ENCODE measurements at regions not wholly inside any gene's neighbourhood (a gene's known extent, or its start where the extent isn't known, plus 50 kb on each side); places are given as distances from the start of the nearest gene placed in this dataset.

DNA sequence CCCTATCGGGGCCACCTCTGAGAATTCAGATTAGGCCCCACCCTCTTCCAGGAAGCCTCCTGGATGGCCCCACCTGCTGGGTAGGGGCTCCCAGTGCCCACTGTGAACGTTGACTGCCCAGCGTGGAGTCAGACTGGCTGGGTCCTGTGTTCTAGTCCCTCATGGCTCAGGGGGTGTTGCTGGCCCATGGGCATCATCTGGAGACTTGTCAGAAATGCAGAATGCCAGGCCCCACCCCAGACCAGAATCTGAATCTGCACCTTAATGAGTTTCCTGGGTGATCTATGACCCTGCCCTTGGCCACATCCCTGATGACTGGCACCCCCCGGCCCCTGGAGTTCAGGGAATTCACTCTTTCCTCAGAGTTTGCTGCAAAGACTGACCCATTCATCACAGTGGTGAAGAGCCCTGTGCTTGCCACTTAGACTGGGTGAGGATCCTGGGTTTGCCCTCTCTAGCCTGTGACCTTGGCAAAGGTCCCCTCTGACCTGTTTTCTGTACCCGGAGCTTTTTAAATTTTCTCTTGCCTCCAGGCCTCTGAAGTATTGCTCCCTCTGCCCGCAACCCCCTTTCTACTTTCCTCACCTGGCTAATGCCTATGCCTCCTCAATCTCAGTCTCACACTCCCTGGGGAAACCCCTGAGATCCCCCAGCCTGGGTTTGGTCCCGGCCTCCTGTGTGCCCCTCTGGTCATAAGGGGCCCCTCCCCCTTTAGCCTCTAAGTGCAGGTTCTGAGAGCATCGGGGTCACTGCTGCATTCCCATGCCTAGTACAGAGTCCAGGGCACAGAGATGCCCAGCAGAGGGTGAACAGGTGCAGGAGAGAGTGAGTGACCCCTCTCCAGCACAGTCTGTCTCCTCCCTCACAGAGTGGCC lies 184.2 kb downstream of the MATN1 start:
- no peaks in the 10 kb centered on the region for H3K36me3 Mint-ChIP-seq (ENCODE audit: insufficient read depth)
- no peaks in the 10 kb centered on the region for H3K9me3 Mint-ChIP-seq
- no peak overlapping the region for H3K4me3 Mint-ChIP-seq
- peaks cover 28% of the 10 kb centered on the region for H3K27me3 Mint-ChIP-seq
- no peaks in the 10 kb centered on the region for H3K4me1 Mint-ChIP-seq
- no peak for DNase-seq (ENCODE audit: low spot score in 2 of 2)
- no peak for ATAC-seq (replicated peaks; ENCODE audit: extremely low read depth, poor library complexity, severe bottlenecking)
- no peak overlapping the region for H3K27ac Mint-ChIP-seq (ENCODE audit: low read depth)

DNA sequence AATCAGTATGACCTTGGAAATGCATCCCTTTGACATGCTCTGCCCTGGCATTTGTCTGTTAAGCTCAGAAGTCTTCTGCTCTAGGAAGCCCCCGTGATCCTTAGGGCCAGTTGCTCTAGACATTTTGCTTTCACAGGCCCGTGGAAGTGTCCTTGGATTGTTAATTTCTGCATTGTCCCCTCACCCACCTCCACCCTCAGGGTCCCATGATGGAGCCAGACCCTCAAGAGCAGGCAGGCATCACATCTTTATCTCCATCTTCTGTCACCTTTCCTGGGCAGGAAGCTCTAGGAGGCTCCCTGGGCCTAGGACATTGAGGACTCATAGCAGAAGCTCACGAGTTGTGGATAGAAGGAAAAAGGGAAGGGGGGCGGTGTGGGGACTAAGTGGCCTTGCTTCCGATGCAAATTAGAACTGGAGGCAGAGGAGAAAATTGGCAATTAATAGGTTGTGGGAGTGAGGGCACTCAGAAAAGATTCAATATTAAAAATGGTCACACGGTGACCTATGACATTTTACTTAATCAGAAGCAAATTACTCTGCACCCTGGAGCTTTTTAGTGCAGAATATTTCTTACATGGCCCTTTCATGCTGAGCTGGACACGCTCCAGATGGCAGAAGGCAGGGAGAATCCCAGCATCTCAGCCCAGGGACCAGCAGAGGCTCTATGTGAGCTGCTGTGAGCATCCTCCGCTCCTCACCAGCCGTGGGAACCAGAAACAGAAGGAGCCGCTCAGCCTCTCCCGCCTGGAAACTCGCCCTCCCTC lies 185.0 kb downstream of the MATN1 start:
- H3K9me3 Mint-ChIP-seq: no peaks in the 10 kb centered on the region
- H3K36me3 Mint-ChIP-seq (ENCODE audit: insufficient read depth): no peaks in the 10 kb centered on the region
- no peak for ATAC-seq (replicated peaks; ENCODE audit: extremely low read depth, poor library complexity, severe bottlenecking)

DNA sequence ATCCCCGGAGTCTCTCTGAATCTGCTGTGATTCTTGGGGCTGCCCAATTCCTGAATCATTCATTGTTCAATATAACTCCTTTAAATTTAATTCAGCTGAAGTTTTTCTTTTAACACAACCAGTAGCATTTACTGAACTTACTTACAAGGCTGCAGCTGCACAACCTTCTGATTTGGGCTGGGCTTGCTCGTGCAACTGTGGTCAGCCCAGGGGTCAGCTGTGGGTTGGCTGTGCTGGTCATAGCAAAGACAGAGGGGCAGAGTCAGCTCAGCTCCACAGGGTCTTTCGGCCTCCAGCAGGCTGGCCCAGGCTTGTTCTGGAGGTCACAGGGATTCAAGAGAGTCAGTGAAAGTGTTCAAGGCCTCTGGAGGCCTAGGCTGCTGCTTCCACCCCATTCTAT lies 186.1 kb downstream of the MATN1 start:
- peaks cover 44% of the 10 kb centered on the region for H3K27me3 Mint-ChIP-seq
- no peaks in the 10 kb centered on the region for H3K36me3 Mint-ChIP-seq (ENCODE audit: insufficient read depth)
- H3K9me3 Mint-ChIP-seq: no peaks in the 10 kb centered on the region
- no peak for DNase-seq (ENCODE audit: low spot score in 2 of 2)
- no peaks in the 10 kb centered on the region for H3K4me1 Mint-ChIP-seq
- H3K4me3 Mint-ChIP-seq: no peak overlapping the region
- no peak overlapping the region for H3K27ac Mint-ChIP-seq (ENCODE audit: low read depth)
- ATAC-seq (replicated peaks; ENCODE audit: extremely low read depth, poor library complexity, severe bottlenecking): no peak

More for the DNA sequence above, 185.0 kb downstream of the MATN1 start:
- peaks cover 32% of the 10 kb centered on the region for H3K27me3 Mint-ChIP-seq
- H3K4me1 Mint-ChIP-seq: no peaks in the 10 kb centered on the region
- H3K27ac Mint-ChIP-seq (ENCODE audit: low read depth): no peak overlapping the region
- H3K4me3 Mint-ChIP-seq: no peak overlapping the region
- DNase-seq (ENCODE audit: low spot score in 2 of 2): no peak

DNA sequence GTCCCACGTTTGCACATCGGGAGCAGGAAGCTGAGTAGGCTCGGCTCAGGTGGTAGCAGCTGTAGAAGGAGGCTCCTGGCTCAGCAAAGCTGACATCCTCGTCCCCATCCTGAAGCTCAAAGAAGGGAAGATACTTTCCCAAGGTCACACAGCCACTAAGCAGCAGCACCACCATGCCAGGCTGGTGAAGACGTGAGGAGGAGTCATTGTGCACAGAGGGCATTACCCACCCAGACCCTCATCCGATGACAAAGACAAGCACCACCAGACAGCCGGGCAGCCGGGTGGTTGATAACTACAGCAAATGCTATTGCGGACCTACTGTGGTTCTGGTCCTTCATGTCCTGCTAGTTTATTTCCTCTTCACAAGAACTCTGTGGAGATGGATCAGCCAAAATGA lies 186.9 kb downstream of the MATN1 start:
- DNase-seq (ENCODE audit: low spot score in 2 of 2): no peak
- no peak for ATAC-seq (replicated peaks; ENCODE audit: extremely low read depth, poor library complexity, severe bottlenecking)
- no peak overlapping the region for H3K27ac Mint-ChIP-seq (ENCODE audit: low read depth)

DNA sequence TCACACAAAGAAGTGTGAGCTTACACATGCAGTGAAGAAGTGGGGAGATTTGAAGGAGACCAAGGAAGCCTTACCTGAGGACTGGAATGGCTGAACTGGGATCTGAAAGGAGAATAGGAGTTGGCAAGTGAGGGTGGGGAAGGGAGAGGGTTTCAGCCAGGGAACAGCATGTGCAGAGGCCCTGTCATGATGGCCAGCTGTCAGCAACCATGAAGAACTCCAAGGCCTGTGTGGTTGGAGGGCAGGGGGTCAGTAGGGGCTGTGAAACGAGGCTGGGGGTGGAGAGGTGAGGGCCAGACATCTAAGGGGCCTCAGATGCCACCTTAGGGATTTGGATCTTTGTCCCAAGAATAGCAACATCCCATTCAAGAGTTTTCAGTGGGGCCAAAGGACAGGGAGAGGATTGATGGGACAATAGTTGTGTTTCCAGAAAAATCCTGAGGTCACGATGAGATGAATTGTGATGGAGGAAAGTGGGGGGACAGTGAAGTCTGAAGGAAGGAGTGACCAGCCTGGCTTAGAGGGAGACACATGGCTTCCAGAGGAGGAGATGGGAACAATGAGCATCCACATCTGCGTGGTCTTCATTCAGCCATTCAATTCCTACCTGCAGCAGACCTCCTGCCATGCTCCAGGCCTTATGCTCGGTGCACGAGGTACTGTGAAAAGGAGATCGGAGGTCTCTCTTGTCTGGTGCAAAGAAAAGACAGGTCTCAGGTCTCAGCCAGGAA lies 187.6 kb downstream of the MATN1 start:
- no peak for ATAC-seq (replicated peaks; ENCODE audit: extremely low read depth, poor library complexity, severe bottlenecking)
- H3K9me3 Mint-ChIP-seq: no peaks in the 10 kb centered on the region
- no peak overlapping the region for H3K4me3 Mint-ChIP-seq
- H3K36me3 Mint-ChIP-seq (ENCODE audit: insufficient read depth): no peaks in the 10 kb centered on the region
- no peak overlapping the region for H3K27ac Mint-ChIP-seq (ENCODE audit: low read depth)
- DNase-seq (ENCODE audit: low spot score in 2 of 2): no peak
- peaks cover 48% of the 10 kb centered on the region for H3K27me3 Mint-ChIP-seq
- H3K4me1 Mint-ChIP-seq: no peaks in the 10 kb centered on the region

More for the DNA sequence above, 186.9 kb downstream of the MATN1 start:
- H3K9me3 Mint-ChIP-seq: no peaks in the 10 kb centered on the region
- H3K4me1 Mint-ChIP-seq: no peaks in the 10 kb centered on the region
- H3K36me3 Mint-ChIP-seq (ENCODE audit: insufficient read depth): no peaks in the 10 kb centered on the region
- no peak overlapping the region for H3K4me3 Mint-ChIP-seq
- H3K27me3 Mint-ChIP-seq: peaks cover 45% of the 10 kb centered on the region

DNA sequence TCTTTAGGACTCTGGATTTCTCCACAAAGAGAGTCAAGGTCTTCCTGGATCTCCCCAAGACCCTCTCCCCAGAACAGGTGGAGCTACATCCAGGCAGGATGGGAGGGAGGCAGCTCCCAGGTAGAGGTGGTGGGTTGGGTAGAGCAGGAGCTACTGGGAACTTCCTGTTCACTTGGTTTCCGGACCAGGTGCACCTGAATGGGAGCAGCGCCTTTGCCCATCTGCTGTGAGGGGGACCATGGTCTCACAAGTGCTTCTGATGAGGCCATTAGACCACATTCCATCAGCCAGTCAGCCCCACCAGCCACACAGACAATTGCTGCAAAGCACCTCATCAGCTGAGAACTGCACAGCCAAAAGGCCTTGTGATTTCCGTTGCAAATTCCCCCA lies 188.8 kb downstream of the MATN1 start:
- no peaks in the 10 kb centered on the region for H3K36me3 Mint-ChIP-seq (ENCODE audit: insufficient read depth)
- DNase-seq (ENCODE audit: low spot score in 2 of 2) (no peak), ATAC-seq (replicated peaks; ENCODE audit: extremely low read depth, poor library complexity, severe bottlenecking) (no peak)
- H3K27me3 Mint-ChIP-seq: peaks cover 51% of the 10 kb centered on the region
- no peaks in the 10 kb centered on the region for H3K9me3 Mint-ChIP-seq
- no peak overlapping the region for H3K27ac Mint-ChIP-seq (ENCODE audit: low read depth)
- H3K4me1 Mint-ChIP-seq: no peaks in the 10 kb centered on the region
- H3K4me3 Mint-ChIP-seq: no peak overlapping the region

DNA sequence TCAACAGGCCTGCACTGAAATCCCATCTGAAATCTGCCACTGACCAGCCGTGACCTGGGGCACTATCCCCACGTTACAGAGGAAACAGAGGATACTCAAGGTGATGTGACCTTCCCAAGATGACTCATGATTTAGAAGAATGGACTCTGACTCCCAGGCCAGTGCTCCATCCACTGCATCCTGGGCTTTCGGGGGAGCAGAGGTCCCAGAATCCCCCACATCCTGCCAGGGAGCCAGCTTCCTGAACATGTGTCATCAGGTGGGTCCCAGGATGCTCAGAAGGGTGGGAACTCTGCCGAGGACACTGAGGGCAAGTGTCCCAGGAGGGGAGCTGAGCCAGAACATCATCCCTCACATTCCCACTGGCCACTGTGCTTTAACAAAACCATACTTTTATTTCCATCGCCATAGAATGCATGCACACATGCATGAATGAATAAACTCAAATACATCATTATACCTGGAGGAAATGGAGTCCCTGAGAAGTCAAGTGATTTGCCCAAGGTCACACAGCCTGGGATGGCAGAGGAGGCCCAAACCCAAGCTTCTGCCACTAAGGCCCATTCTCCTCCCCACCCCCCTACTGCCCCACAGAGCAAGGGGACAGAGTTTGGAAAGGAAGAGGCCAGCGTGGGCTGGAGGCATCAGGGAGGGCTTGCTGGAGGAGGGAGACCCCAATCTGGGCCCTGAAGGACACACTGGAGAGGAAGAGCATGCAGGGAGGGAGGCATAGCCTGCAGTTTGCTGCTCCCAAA lies 189.4 kb downstream of the MATN1 start:
- Mint-ChIP-seq H3K4me3 (no peak overlapping the region), H3K27ac (ENCODE audit: low read depth) (no peak overlapping the region), H3K27me3 (peaks cover 45% of the 10 kb centered on the region), H3K4me1 (no peaks in the 10 kb centered on the region), H3K9me3 (no peaks in the 10 kb centered on the region), H3K36me3 (ENCODE audit: insufficient read depth) (no peaks in the 10 kb centered on the region)
- ATAC-seq (replicated peaks; ENCODE audit: extremely low read depth, poor library complexity, severe bottlenecking) (no peak), DNase-seq (ENCODE audit: low spot score in 2 of 2) (no peak)

DNA sequence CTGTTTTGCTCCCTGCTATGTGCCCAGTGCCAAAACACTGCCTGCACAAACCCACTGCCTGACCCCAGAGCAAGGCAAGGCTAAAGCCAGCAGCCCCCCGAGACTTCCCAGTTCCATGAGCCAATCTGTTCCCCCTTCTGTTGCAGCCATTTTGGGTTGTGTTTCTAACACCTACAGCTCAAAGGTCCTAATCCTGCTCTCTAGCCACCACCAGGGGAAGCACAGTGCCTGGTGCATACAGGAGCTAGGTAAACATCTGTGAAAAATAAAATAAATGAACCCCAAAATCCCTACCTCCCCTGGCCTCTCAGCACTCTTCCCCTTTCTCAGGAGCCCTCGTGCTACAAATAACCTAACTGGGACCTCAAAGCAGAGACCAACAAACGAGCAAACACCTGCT lies 190.2 kb downstream of the MATN1 start:
- DNase-seq (ENCODE audit: low spot score in 2 of 2): no peak
- Mint-ChIP-seq H3K4me3 (no peak overlapping the region), H3K36me3 (ENCODE audit: insufficient read depth) (no peaks in the 10 kb centered on the region), H3K4me1 (no peaks in the 10 kb centered on the region), H3K9me3 (no peaks in the 10 kb centered on the region), H3K27ac (ENCODE audit: low read depth) (no peak overlapping the region), H3K27me3 (peaks cover 45% of the 10 kb centered on the region)
- no peak for ATAC-seq (replicated peaks; ENCODE audit: extremely low read depth, poor library complexity, severe bottlenecking)

DNA sequence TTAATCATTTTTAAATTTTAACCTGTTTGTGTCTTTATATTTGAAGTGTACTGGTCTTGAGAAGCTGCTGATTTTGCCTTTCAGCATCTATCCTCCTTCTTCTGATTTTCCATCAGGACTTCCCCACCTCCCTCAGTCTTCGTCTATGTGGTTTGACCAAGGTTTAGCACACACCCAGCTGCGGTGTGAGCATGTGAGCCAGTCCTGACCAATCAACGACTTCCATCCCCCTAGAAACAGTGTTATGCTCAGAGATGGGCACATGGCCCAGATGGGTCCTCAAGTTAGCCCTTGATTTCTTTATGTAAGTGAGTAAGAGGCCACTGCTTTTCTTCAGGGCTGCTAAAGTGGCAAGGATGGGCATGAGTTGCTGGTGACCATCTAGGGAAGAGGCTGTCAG lies 190.8 kb downstream of the MATN1 start:
- H3K9me3 Mint-ChIP-seq: no peaks in the 10 kb centered on the region
- no peaks in the 10 kb centered on the region for H3K36me3 Mint-ChIP-seq (ENCODE audit: insufficient read depth)
- no peak overlapping the region for H3K27ac Mint-ChIP-seq (ENCODE audit: low read depth)
- DNase-seq (ENCODE audit: low spot score in 2 of 2): no peak
- ATAC-seq (replicated peaks; ENCODE audit: extremely low read depth, poor library complexity, severe bottlenecking): no peak
- H3K27me3 Mint-ChIP-seq: peaks cover 45% of the 10 kb centered on the region
- no peaks in the 10 kb centered on the region for H3K4me1 Mint-ChIP-seq
- H3K4me3 Mint-ChIP-seq: no peak overlapping the region

DNA sequence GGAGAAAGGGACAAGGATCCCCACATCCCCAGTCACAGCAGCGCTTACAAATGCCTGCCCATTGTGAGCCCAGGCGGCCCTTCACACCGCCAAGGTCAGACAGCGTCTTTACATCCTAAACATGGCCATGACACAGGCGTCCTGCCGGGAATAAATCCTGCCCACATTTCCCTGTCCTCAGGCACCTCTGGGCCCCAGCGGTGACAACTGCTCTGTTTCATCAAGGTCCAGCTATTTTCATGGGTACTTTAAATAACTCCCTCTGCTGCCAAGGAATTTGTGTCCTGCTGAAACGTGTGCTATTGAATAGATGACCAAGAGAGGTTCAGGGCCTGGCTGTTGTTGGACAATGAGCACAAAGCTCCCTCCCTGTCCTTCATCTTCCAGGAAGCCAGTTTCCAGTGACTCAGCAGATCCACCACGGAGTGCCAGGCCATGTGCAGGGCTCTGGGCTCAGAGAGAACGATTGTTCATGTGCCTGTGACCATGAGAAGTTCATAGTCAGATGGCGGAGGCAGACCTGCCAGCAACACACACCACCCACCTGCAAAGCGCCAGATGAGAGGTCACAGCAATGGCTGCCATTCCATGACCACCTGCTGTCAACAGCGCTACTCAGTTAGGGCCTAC lies 195.8 kb downstream of the MATN1 start:
- H3K4me1 Mint-ChIP-seq: no peaks in the 10 kb centered on the region
- no peak overlapping the region for H3K27ac Mint-ChIP-seq (ENCODE audit: low read depth)
- no peaks in the 10 kb centered on the region for H3K36me3 Mint-ChIP-seq (ENCODE audit: insufficient read depth)
- ATAC-seq (replicated peaks; ENCODE audit: extremely low read depth, poor library complexity, severe bottlenecking) (no peak), DNase-seq (ENCODE audit: low spot score in 2 of 2) (no peak)
- no peak overlapping the region for H3K4me3 Mint-ChIP-seq
- H3K27me3 Mint-ChIP-seq: peaks cover 43% of the 10 kb centered on the region
- no peaks in the 10 kb centered on the region for H3K9me3 Mint-ChIP-seq

DNA sequence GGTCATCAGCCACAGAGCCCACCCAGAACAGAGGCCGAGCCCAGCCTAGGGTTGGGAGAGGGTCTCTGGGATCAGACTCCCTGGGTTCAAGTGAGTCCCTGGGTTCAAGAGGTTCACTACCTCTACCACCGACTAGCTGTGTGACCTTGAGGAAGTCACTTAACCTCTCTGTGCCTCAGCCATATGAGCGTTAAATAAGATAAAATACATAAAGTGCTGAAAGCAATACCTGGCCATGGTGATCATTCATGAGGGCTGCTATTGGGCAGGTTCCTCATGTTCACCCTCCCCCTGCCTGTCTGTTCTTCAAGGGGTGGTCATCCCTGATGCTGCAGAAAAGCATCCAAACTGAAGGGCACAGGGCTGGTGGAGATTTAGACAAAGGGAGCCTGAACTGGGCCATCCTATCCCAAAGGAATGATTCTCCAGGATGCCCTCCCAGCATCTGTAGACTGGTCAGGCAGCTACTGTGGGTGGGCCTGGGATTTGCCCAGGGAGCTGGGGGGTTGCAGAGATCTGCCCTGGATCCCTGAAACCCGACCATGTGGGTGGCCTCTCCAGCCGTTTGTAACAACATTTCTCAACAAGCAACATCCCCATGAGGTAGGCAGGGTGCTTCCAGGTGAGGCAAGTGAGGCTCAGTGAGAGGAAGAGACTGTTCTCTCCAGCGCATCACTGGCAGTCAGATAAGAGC lies 196.6 kb downstream of the MATN1 start:
- H3K27ac Mint-ChIP-seq (ENCODE audit: low read depth): no peak overlapping the region
- no peaks in the 10 kb centered on the region for H3K4me1 Mint-ChIP-seq
- H3K4me3 Mint-ChIP-seq: no peak overlapping the region
- H3K9me3 Mint-ChIP-seq: no peaks in the 10 kb centered on the region
- DNase-seq (ENCODE audit: low spot score in 2 of 2) (no peak), ATAC-seq (replicated peaks; ENCODE audit: extremely low read depth, poor library complexity, severe bottlenecking) (no peak)
- no peaks in the 10 kb centered on the region for H3K36me3 Mint-ChIP-seq (ENCODE audit: insufficient read depth)
- peaks cover 46% of the 10 kb centered on the region for H3K27me3 Mint-ChIP-seq
